GM23248 (cell line): ENCODE measurements at regions not wholly inside any gene's neighbourhood (a gene's known extent, or its start where the extent isn't known, plus 50 kb on each side); places are given as distances from the start of the nearest gene placed in this dataset. TPM values are rescaled to one million over a fixed set of nuclear protein-coding genes. Genes with fewer than 3 reads are reported as not detected.

ENCODE experiments used
- small RNA-seq: library from RNA; depleted of rRNA; stranded (forward); fragments of <200 nt; gene quantifications from one replicate; pipeline ENCODE3, GENCODE V24; 2014; ENCODE audit warnings: low read depth, low replicate concordance

Small RNAs in the stretch of these regions (small RNA-seq; reads per million reads assigned to genes)
- not detected for gene RF00019
